Adipocyte (in vitro differentiated cells): ENCODE measurements at regions not wholly inside any gene's neighbourhood (a gene's known extent, or its start where the extent isn't known, plus 50 kb on each side); places are given as distances from the start of the nearest gene placed in this dataset.
"Not testable (repeated sequence)": the region's sequence is repeated elsewhere in the genome, so short reads cannot be mapped to it uniquely, and the experiment has no call there.

Experiments
- DNase-seq: peaks from one replicate; pipeline ENCODE4 v3.0.0-alpha.2; 2015; ENCODE audit warnings: low read depth
- H3K27me3 ChIP-seq: replicated peaks from 2 replicates; pipeline ENCODE4 v1.7.0; 2013; ENCODE audit warnings: mild to moderate bottlenecking, low read length, moderate library complexity; ENCODE audit not compliant: control insufficient read depth, insufficient read depth
- H3K36me3 ChIP-seq: 2 replicates; pipeline ENCODE4 v1.7.0; 2013; ENCODE audit warnings: low read length, mild to moderate bottlenecking, moderate library complexity; ENCODE audit not compliant: control insufficient read depth, insufficient read depth, severe bottlenecking
- H3K4me1 ChIP-seq: 2 replicates; pipeline ENCODE4 v1.7.0; 2013; ENCODE audit warnings: mild to moderate bottlenecking, low read length, moderate library complexity; ENCODE audit not compliant: control insufficient read depth, insufficient read depth
- H3K4me3 ChIP-seq: 2 replicates; pipeline ENCODE4 v1.7.0; 2013; ENCODE audit warnings: mild to moderate bottlenecking, low read length, moderate library complexity
- H3K9ac ChIP-seq: 2 replicates; pipeline ENCODE4 v1.7.0; 2013; ENCODE audit warnings: mild to moderate bottlenecking, low read length, moderate library complexity
- H3K9me3 ChIP-seq: 2 replicates; pipeline ENCODE4 v1.7.0; 2013; ENCODE audit warnings: mild to moderate bottlenecking, low read length, moderate library complexity; ENCODE audit not compliant: control insufficient read depth

DNA sequence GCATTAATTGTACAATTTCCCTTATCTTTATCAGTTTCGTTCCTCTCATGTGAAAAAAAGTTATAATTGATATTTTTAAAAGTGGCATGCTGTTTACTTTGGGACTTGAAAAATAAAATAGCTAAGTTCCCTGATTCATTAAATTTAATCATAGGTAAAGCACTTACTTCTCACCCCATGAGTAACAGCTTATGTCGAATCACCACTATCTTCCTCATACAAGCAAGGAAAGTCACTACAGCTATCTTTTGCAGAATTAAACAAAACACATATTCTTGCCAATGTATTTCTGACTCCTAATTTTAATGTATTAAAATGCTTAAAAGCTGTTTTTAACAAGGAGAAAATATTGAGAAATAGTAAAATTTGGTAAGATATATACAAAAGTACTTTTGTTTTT is 832.4 kb upstream of the PCDH10 start:
- no peak overlapping the region for H3K4me3 ChIP-seq
- H3K9me3 ChIP-seq, result no peaks in the 10 kb centered on the region
- no peaks in the 10 kb centered on the region for H3K4me1 ChIP-seq
- DNase-seq, result no peak
- no peak overlapping the region for H3K9ac ChIP-seq
- no peaks in the 10 kb centered on the region for H3K27me3 ChIP-seq
- H3K36me3 ChIP-seq, result no peaks in the 10 kb centered on the region

DNA sequence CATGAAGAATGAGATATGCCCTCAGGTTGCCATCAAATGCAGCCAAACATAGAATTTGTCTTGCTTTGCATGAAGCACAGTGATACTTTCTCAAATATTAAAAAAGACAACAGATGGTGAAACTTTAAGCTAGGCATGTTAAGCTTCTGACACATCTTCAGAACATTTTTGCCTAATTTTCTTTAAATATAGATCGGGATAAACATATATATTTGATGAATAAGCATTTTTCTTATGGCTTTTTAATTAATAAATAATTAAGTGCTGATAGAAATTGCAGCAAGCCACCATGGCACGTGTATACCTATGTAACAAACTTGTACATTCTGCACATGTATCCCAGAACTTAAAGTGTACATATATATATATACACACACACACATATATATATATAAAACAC is 831.2 kb upstream of the PCDH10 start:
- no peaks in the 10 kb centered on the region for H3K36me3 ChIP-seq
- H3K4me3 ChIP-seq, result no peak overlapping the region
- no peaks in the 10 kb centered on the region for H3K9me3 ChIP-seq
- no peaks in the 10 kb centered on the region for H3K4me1 ChIP-seq
- H3K27me3 ChIP-seq, result no peaks in the 10 kb centered on the region
- DNase-seq, result no peak
- H3K9ac ChIP-seq, result no peak overlapping the region

DNA sequence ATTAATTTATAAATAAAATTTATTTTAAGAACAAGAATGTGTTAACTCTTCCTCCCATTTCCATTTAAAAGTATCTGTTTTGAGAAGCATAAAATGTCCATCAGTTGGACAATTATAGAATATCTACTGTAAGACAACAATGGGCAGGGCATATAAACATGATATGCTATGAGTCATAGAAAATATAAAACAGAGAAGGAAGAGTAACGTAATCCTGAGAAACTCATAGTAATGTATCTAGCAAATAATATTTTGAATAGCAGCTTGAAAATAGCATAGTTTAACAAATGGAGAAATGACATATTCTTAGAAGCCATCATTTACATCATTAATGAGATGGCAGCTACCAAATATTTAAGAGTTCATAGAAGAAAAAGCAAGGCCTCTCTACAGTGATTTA is 820.3 kb upstream of the PCDH10 start:
- Histone ChIP-seq H3K9me3 (no peaks in the 10 kb centered on the region), H3K4me1 (peaks cover under 1% of the 10 kb centered on the region), H3K4me3 (no peak overlapping the region), H3K9ac (no peak overlapping the region), H3K27me3 (no peaks in the 10 kb centered on the region), H3K36me3 (no peaks in the 10 kb centered on the region)
- DNase-seq, result peak; percentile 46

DNA sequence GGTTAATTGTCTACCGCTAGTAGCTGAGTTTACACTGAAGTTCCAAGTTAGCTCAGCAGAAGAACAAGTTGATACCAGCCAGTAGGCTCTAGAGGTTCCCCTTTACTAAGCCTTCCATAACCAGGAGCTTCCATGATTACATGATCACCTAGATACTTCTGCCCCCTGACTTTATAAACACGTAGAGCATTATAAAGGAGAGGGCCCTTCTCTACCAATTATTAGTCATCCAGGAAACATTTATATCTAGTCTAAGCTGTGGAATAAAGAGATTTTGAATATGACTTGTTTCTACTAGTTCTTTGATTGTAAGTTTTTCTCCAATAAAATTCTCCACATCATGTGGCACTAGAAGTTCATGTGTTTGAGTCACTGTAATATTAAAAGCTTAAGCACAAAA is 818.1 kb upstream of the PCDH10 start:
- no peaks in the 10 kb centered on the region for H3K27me3 ChIP-seq

DNA sequence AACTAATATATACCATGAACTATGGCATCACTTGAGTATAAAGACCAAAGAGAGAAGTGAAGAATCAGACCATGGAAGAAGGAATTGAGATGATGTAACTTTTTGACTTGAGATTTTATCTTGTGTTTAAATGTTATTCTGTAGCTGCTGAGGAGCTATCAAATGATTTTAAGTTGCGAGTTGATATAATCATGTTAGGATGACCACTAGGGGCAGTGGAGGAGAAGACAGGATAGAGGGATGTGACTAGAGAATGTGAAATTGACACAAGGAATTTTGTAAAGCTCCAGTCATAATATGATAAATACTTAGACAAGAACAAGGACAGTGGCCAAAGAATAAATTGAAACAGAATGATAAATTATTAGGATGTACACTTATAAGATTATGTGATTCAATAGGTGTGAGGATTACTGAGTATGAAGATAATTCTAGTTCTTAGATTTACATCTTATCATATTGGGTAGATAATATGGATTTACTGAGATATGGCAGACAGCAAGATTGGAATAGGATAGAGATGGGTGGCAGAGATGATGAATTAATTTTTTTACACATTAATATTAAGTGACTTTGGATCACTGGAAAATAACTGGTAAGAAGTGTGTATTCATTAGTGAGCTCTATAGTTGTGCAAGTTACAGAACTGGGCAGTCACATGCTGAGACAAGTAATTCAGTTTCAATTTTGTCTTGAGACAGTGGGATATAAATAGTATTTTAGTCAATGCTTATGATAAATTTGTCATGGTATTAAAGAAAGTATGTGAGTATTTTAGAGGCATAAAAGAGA is 816.0 kb upstream of the PCDH10 start:
- Histone ChIP-seq H3K4me3 (no peak overlapping the region), H3K27me3 (no peaks in the 10 kb centered on the region), H3K9me3 (no peaks in the 10 kb centered on the region), H3K36me3 (no peaks in the 10 kb centered on the region), H3K4me1 (peaks cover 3% of the 10 kb centered on the region), H3K9ac (no peak overlapping the region)
- peak; percentile 13 for DNase-seq

More for the DNA sequence above, 818.1 kb upstream of the PCDH10 start:
- peaks cover 3% of the 10 kb centered on the region for H3K4me1 ChIP-seq
- H3K9ac ChIP-seq, result no peak overlapping the region
- H3K9me3 ChIP-seq, result no peaks in the 10 kb centered on the region
- no peak overlapping the region for H3K4me3 ChIP-seq
- H3K36me3 ChIP-seq, result no peaks in the 10 kb centered on the region
- DNase-seq, result no peak

DNA sequence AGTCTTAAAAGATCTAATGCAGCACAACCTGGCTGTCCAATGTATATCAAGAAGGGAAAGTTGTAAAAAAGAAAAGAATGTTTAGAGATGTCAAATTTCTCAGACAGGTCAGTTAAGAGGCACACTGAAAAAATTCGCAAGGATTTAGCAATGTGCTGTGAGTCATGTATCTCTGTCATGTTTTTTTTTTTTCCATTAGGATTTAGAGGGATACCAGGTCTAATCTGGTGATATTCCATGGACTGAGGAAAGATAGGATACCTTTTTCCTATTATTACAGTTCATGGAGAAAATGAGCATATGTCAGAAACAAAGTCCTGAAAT is 815.4 kb upstream of the PCDH10 start:
- Histone ChIP-seq H3K36me3 (no peaks in the 10 kb centered on the region), H3K27me3 (no peaks in the 10 kb centered on the region), H3K9ac (no peak overlapping the region), H3K4me3 (no peak overlapping the region), H3K4me1 (peaks cover 3% of the 10 kb centered on the region), H3K9me3 (no peaks in the 10 kb centered on the region)
- peak; percentile 68 for DNase-seq

DNA sequence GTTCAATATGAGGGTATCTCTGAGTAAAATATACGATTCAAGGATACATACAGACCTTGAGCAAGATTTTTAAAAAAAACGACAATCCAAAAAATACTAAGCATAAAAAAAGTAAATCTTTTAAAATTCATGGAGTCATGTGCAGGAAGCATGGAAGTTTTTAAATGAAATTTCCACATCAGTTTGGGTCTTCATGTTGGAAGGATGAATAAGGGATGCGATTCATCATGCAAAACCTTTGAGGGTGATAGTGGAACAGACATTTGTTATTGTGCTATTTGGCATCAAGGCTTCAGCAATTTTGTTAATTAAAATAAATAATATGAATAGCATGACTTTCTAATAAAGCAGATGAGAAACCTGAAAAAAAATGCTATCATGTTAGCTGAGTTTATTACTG is 815.0 kb upstream of the PCDH10 start:
- peaks cover 3% of the 10 kb centered on the region for H3K4me1 ChIP-seq
- no peak overlapping the region for H3K4me3 ChIP-seq
- no peaks in the 10 kb centered on the region for H3K27me3 ChIP-seq
- no peaks in the 10 kb centered on the region for H3K9me3 ChIP-seq
- no peaks in the 10 kb centered on the region for H3K36me3 ChIP-seq
- no peak overlapping the region for H3K9ac ChIP-seq
- DNase-seq, result peak; percentile 18

DNA sequence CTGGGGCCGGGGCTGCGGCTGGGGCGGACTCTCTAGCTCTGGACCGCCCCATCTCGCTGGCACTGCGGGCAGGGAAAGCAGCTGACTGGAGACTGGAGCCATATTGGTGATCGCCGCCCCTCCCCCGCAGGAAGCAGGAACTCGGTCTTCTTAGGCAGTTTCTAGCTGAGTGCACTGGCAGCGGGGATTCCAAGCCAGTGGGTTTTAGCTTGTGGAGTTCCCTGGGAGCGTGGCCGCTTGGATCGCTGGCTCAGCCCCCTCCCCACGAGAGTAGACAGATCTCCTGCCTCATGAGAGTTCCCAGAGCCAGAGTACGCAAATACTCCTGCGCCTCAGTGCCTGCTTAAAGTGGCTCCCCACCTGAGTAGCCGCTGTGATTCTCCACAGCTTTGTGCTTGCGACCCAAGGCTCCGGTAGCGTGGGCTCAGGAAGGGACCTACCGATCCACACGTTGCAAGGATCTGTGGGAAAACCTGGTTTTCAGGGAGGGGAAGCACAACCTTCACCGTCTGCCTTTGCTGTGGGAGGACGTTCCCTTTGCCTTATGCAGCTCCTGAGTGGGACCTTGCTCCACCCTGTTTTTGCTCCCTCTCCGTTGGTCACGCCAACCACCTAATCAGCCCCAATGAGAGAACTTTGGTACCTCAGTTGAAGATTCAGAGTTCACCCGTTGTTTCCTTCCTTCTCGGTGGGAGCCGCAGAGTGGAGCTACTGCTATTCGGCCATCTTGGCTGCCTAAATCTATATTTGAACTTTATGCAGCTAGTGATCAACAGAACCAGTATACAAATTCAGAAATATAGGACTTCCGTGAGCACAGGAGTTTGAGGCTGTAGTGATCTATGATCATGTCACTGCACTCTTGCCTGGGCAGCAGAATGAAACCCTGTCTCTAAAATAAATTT is 803.9 kb upstream of the PCDH10 start:
- no peak for DNase-seq
- Histone ChIP-seq H3K27me3 (no peaks in the 10 kb centered on the region), H3K4me3 (no peak overlapping the region), H3K9ac (no peak overlapping the region), H3K36me3 (no peaks in the 10 kb centered on the region), H3K9me3 (peaks cover 6% of the 10 kb centered on the region), H3K4me1 (no peaks in the 10 kb centered on the region)

DNA sequence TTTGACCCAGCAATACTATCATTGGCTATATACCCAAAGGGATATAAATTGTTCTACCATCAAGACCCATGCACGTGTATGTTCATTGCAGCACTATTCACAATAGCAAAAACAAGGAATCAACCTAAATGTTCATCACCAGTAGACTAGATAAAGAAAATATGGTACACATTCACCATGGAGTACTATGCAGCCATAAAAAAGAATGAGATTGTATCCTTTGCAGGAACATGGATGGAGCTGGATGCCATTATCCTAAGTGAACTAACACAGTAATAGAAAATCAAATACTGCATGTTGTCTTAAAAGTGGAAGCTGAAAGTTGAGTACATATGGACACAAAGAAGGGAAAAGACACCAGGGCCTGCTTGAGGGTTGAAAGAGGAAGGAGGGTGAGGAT is 803.1 kb upstream of the PCDH10 start:
- no peak for DNase-seq
- no peak overlapping the region for H3K4me3 ChIP-seq
- no peaks in the 10 kb centered on the region for H3K27me3 ChIP-seq
- H3K4me1 ChIP-seq, result no peaks in the 10 kb centered on the region
- H3K9me3 ChIP-seq, result peaks cover 6% of the 10 kb centered on the region
- no peaks in the 10 kb centered on the region for H3K36me3 ChIP-seq
- H3K9ac ChIP-seq, result no peak overlapping the region

DNA sequence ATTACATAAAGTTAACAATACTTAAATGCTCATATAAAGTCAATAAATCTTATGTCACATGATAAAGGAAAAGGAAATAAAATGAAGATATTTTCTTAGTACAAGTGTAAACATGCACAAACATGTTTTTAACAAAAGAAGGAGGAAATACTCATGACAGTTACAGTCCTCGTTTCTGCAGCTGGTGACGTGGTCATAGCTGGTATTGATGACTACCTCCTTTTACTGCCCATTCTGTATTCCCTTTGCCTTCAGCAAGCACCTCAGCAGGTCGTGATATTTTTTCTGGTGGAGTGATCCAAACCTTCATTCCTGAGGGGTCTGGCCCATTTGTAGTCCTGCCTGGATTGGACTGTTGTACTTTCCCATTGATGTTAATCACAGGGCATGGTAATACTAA is 797.5 kb upstream of the PCDH10 start:
- H3K4me1 ChIP-seq, H3K4me3 ChIP-seq, DNase-seq, H3K9ac ChIP-seq, H3K36me3 ChIP-seq, H3K27me3 ChIP-seq: not testable (repeated sequence)
- H3K9me3 ChIP-seq, result peaks cover 19% of the 10 kb centered on the region

DNA sequence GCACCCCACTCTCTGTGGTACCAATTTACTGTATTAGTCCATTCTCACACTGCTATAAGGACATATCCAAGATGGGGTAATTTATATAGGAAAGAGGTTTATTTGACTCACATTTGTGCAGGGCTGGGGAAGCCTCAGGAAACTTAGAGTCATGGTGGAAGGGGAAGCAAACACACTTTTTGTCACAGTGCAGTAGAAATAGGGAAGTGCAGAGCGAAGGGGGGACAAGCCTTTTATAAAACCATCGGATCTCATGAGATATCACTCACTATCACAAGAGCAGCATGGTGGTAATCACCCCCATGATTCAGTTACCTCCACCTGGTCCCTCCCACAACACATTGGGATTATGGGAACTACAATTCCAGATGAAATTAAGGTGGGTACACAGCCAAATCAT is 766.9 kb upstream of the PCDH10 start:
- Histone ChIP-seq H3K4me3 (no peak overlapping the region), H3K9ac (no peak overlapping the region), H3K36me3 (no peaks in the 10 kb centered on the region), H3K27me3 (no peaks in the 10 kb centered on the region), H3K9me3 (no peaks in the 10 kb centered on the region), H3K4me1 (no peaks in the 10 kb centered on the region)
- no peak for DNase-seq
